Osteocyte (in vitro differentiated cells): ENCODE measurements at regions not wholly inside any gene's neighbourhood (a gene's known extent, or its start where the extent isn't known, plus 50 kb on each side); places are given as distances from the start of the nearest gene placed in this dataset.
"Not testable (repeated sequence)": the region's sequence is repeated elsewhere in the genome, so short reads cannot be mapped to it uniquely, and the experiment has no call there.

Experiments
- DNase-seq: peaks from one replicate; pipeline ENCODE4 v3.0.0; 2021; ENCODE audit warnings: mixed read lengths; ENCODE audit not compliant: unreplicated experiment; ENCODE audit errors: extremely low spot score
- H3K27ac Mint-ChIP-seq: one replicate; pipeline ENCODE4 v1.8.0; 2021; ENCODE audit warnings: mild to moderate bottlenecking, mixed read lengths; ENCODE audit not compliant: unreplicated experiment
- H3K27me3 Mint-ChIP-seq: one replicate; pipeline ENCODE4 v1.8.0; 2021; ENCODE audit warnings: mixed read lengths; ENCODE audit not compliant: unreplicated experiment
- H3K36me3 Mint-ChIP-seq: one replicate; pipeline ENCODE4 v1.8.0; 2021; ENCODE audit warnings: mixed read lengths; ENCODE audit not compliant: unreplicated experiment
- H3K4me1 Mint-ChIP-seq: one replicate; pipeline ENCODE4 v1.8.0; 2021; ENCODE audit warnings: mixed read lengths; ENCODE audit not compliant: unreplicated experiment
- H3K4me3 Mint-ChIP-seq: one replicate; pipeline ENCODE4 v1.8.0; 2021; ENCODE audit warnings: mild to moderate bottlenecking, moderate library complexity, mixed read lengths; ENCODE audit not compliant: unreplicated experiment
- H3K9me3 Mint-ChIP-seq: one replicate; pipeline ENCODE4 v1.8.0; 2021; ENCODE audit warnings: mixed read lengths; ENCODE audit not compliant: unreplicated experiment
- TF ChIP-seq, protein P1 (sequence below): fragments of 200-600 bp; sonication (generic); IDR thresholded peaks from 2 replicates; pipeline ENCODE4 v1.5.0; 2021; ENCODE audit warnings: antibody characterized with exemption, mild to moderate bottlenecking, moderate library complexity

GRCh38 chr11:90630176-90630575 lies 407.3 kb upstream of the CHORDC1 start:
- TF ChIP-seq, protein P1, sequence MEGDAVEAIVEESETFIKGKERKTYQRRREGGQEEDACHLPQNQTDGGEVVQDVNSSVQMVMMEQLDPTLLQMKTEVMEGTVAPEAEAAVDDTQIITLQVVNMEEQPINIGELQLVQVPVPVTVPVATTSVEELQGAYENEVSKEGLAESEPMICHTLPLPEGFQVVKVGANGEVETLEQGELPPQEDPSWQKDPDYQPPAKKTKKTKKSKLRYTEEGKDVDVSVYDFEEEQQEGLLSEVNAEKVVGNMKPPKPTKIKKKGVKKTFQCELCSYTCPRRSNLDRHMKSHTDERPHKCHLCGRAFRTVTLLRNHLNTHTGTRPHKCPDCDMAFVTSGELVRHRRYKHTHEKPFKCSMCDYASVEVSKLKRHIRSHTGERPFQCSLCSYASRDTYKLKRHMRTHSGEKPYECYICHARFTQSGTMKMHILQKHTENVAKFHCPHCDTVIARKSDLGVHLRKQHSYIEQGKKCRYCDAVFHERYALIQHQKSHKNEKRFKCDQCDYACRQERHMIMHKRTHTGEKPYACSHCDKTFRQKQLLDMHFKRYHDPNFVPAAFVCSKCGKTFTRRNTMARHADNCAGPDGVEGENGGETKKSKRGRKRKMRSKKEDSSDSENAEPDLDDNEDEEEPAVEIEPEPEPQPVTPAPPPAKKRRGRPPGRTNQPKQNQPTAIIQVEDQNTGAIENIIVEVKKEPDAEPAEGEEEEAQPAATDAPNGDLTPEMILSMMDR = no peak
- Mint-ChIP-seq H3K4me3 (no peak overlapping the region), H3K27ac (no peak overlapping the region), H3K27me3 (no peaks in the 10 kb centered on the region), H3K4me1 (no peaks in the 10 kb centered on the region), H3K9me3 (no peaks in the 10 kb centered on the region), H3K36me3 (no peaks in the 10 kb centered on the region)
- no peak for DNase-seq

- Mint-ChIP-seq H3K36me3 (no peaks in the 10 kb centered on the region), H3K4me3 (no peak overlapping the region), H3K27ac (no peak overlapping the region), H3K27me3 (no peaks in the 10 kb centered on the region), H3K9me3 (no peaks in the 10 kb centered on the region), H3K4me1 (no peaks in the 10 kb centered on the region)
- no peak for DNase-seq
- TF ChIP-seq, protein P1 = no peak
These were observed 406.5 kb upstream of the CHORDC1 start for GRCh38 chr11:90629229-90629806.

DNA sequence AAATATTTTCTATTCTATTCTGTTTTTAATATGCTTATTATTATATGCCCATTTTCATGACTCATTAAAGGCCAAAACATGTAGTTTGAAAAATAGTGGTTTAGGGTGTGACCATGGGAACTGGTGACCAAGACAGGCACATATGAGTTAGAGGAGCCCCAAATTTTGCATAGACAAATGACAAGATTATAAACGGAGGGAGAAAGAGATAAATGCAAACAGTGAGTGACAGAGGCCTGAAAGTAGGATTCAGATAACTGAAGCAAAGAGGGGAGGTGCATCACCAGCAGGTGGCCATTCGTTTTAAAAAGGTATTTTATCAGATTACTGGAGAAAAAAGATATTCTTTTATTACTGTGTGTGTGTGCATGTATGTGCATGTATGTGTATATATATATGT lies 391.5 kb upstream of the CHORDC1 start:
- Mint-ChIP-seq H3K9me3 (no peaks in the 10 kb centered on the region), H3K27ac (no peak overlapping the region)
- TF ChIP-seq, protein P1 = no peak

DNA sequence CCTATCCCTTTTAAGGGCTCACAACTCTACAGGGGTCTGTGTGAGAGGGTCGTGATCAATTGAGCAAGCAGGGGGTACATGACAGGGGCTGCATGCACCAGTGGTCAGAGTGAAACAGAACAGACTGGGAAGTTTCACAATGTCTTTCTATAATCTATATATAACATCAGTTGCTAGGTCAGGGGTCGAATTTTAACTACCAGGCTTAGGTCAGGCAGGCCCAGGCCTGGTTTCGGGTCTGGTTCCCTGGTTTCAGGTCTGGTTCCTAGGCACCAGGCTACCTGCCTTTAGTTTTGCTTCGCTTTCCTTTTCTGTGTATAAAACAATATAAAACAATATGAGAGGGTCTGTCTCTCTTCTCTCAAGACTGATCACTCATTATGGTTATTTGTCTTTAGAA lies 390.2 kb upstream of the CHORDC1 start:
- H3K4me1 Mint-ChIP-seq, H3K27ac Mint-ChIP-seq, H3K36me3 Mint-ChIP-seq, H3K9me3 Mint-ChIP-seq, DNase-seq, H3K4me3 Mint-ChIP-seq, H3K27me3 Mint-ChIP-seq: not testable (repeated sequence)

More for the DNA sequence above, 391.5 kb upstream of the CHORDC1 start:
- Mint-ChIP-seq H3K4me1 (no peaks in the 10 kb centered on the region), H3K36me3 (no peaks in the 10 kb centered on the region), H3K27me3 (no peaks in the 10 kb centered on the region), H3K4me3 (no peak overlapping the region)
- no peak for DNase-seq

DNA sequence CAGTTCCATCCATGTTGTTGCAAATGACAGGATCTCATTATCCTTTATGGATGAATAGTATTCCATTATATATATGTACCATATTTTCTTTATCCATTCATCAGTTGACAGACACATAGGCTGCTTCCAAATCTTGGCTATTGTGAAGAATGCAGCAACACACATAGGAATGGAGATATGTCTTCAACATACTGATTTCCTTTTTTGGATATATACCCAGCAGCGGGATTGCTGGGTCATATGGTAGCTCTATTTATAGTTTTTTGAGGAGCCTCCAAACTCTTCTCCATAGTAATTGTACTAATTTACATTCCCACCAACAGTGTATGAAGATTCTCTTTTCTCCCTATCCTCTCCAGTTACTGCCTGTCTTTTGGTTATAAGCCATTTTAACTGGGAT lies 383.9 kb upstream of the CHORDC1 start:
- Mint-ChIP-seq H3K36me3 (no peaks in the 10 kb centered on the region), H3K4me3 (no peak overlapping the region)

More for the DNA sequence above, 383.9 kb upstream of the CHORDC1 start:
- Mint-ChIP-seq H3K4me1 (no peaks in the 10 kb centered on the region), H3K9me3 (no peaks in the 10 kb centered on the region), H3K27me3 (no peaks in the 10 kb centered on the region), H3K27ac (no peak overlapping the region)
- no peak for DNase-seq
- TF ChIP-seq, protein P1 = no peak
